IPS DF 6.9 (cell line): ENCODE measurements at regions not wholly inside any gene's neighbourhood (a gene's known extent, or its start where the extent isn't known, plus 50 kb on each side); places are given as distances from the start of the nearest gene placed in this dataset.

Source experiments
- DNase-seq: peaks from one replicate; pipeline ENCODE4 v3.0.0-alpha.2; 2013; ENCODE audit warnings: low read depth, low spot score
- H3K27ac ChIP-seq: one replicate; pipeline ENCODE4 v1.5.1; 2013; ENCODE audit warnings: low read length, control low read depth
- H3K27me3 ChIP-seq: 2 replicates; pipeline ENCODE4 v1.6.1; 2013; ENCODE audit warnings: mild to moderate bottlenecking, low read length; ENCODE audit not compliant: control insufficient read depth, insufficient read depth
- H3K36me3 ChIP-seq: 2 replicates; pipeline ENCODE4 v1.6.1; 2013; ENCODE audit warnings: low read length; ENCODE audit not compliant: control insufficient read depth, insufficient read depth
- H3K4me1 ChIP-seq: 2 replicates; pipeline ENCODE4 v1.6.1; 2013; ENCODE audit warnings: low read length; ENCODE audit not compliant: control insufficient read depth, insufficient read depth
- H3K4me3 ChIP-seq: 2 replicates; pipeline ENCODE4 v1.5.1; 2013; ENCODE audit warnings: mild to moderate bottlenecking, low read length
- H3K9me3 ChIP-seq: 2 replicates; pipeline ENCODE4 v1.6.1; 2013; ENCODE audit warnings: low read length, inconsistent platforms; ENCODE audit not compliant: control insufficient read depth, insufficient read depth
- WGBS: extraction: QIAGEN DNeasy Blood & Tissue Kit; methylation state at CpG from one replicate; pipeline ENCODE4 v1.1.7; 2013; ENCODE audit warnings: mixed read lengths, missing lambda C conversion rate; ENCODE audit not compliant: insufficient read length, insufficient coverage; 5-methylcytosine and 5-hydroxymethylcytosine counted together

- Histone ChIP-seq H3K4me3 (no peak overlapping the region), H3K27me3 (no peaks in the 10 kb centered on the region), H3K36me3 (no peaks in the 10 kb centered on the region), H3K4me1 (no peaks in the 10 kb centered on the region), H3K27ac (no peak overlapping the region), H3K9me3 (no peaks in the 10 kb centered on the region)
- no peak for DNase-seq
- no CpG with 5 or more reads among the region's 1 CpG for WGBS
These were observed 399.0 kb upstream of the AGA start for GRCh38 chr4:177841258-177841657.

- Histone ChIP-seq H3K27ac (no peak overlapping the region), H3K4me1 (peaks cover 2% of the 10 kb centered on the region; the same call in 1 of the 2 replicates), H3K4me3 (no peak overlapping the region), H3K9me3 (no peaks in the 10 kb centered on the region), H3K27me3 (no peaks in the 10 kb centered on the region), H3K36me3 (no peaks in the 10 kb centered on the region)
- no peak for DNase-seq
- no CpG with 5 or more reads among the region's 8 CpGs for WGBS
These were observed 411.0 kb upstream of the AGA start for GRCh38 chr4:177853229-177853628.

- WGBS: no CpG with 5 or more reads among the region's 5 CpGs
- H3K27ac ChIP-seq: no peak overlapping the region
- peaks cover 2% of the 10 kb centered on the region; the same call in 1 of the 2 replicates for H3K4me1 ChIP-seq
- DNase-seq: no peak
- H3K36me3 ChIP-seq: no peaks in the 10 kb centered on the region
- H3K9me3 ChIP-seq: no peaks in the 10 kb centered on the region
- no peaks in the 10 kb centered on the region for H3K27me3 ChIP-seq
- no peak overlapping the region for H3K4me3 ChIP-seq
These were observed 413.4 kb upstream of the AGA start for GRCh38 chr4:177855507-177856197.

GRCh38 chr4:177860171-177860570, 417.9 kb upstream of the AGA start:
- no peaks in the 10 kb centered on the region for H3K9me3 ChIP-seq
- peaks cover 2% of the 10 kb centered on the region; the same call in 1 of the 2 replicates for H3K4me1 ChIP-seq
- H3K36me3 ChIP-seq: no peaks in the 10 kb centered on the region
- H3K27ac ChIP-seq: no peak overlapping the region
- H3K27me3 ChIP-seq: no peaks in the 10 kb centered on the region
- DNase-seq: no peak
- H3K4me3 ChIP-seq: no peak overlapping the region

- no peaks in the 10 kb centered on the region for H3K9me3 ChIP-seq
- no peak for DNase-seq
- no peaks in the 10 kb centered on the region for H3K27me3 ChIP-seq
- H3K4me3 ChIP-seq: no peak overlapping the region
- H3K27ac ChIP-seq: no peak overlapping the region
- no peaks in the 10 kb centered on the region for H3K36me3 ChIP-seq
- no CpG with 5 or more reads among the region's 18 CpGs for WGBS
- H3K4me1 ChIP-seq: no peaks in the 10 kb centered on the region
These were observed 419.4 kb upstream of the AGA start for GRCh38 chr4:177861551-177862094.

- H3K4me1 ChIP-seq: no peaks in the 10 kb centered on the region
- WGBS: no CpG with 5 or more reads among the region's 19 CpGs
These were observed 420.4 kb upstream of the AGA start for GRCh38 chr4:177862541-177863176.

GRCh38 chr4:177879851-177880250, 437.6 kb upstream of the AGA start:
- Histone ChIP-seq H3K4me3 (no peak overlapping the region), H3K4me1 (no peaks in the 10 kb centered on the region), H3K27me3 (no peaks in the 10 kb centered on the region), H3K36me3 (no peaks in the 10 kb centered on the region), H3K27ac (no peak overlapping the region), H3K9me3 (no peaks in the 10 kb centered on the region)
- no peak for DNase-seq
- WGBS: no CpG with 5 or more reads among the region's 3 CpGs

More at GRCh38 chr4:177862541-177863176, 420.4 kb upstream of the AGA start:
- Histone ChIP-seq H3K27me3 (no peaks in the 10 kb centered on the region), H3K27ac (no peak overlapping the region), H3K4me3 (no peak overlapping the region), H3K36me3 (no peaks in the 10 kb centered on the region), H3K9me3 (no peaks in the 10 kb centered on the region)
- DNase-seq: no peak

- H3K27me3 ChIP-seq: no peaks in the 10 kb centered on the region
- no peak for DNase-seq
- H3K27ac ChIP-seq: no peak overlapping the region
- no peaks in the 10 kb centered on the region for H3K36me3 ChIP-seq
- H3K9me3 ChIP-seq: no peaks in the 10 kb centered on the region
- H3K4me3 ChIP-seq: no peak overlapping the region
- no peaks in the 10 kb centered on the region for H3K4me1 ChIP-seq
These were observed 452.9 kb upstream of the AGA start for GRCh38 chr4:177895136-177895535.

GRCh38 chr4:177901786-177902185, 459.5 kb upstream of the AGA start:
- Histone ChIP-seq H3K36me3 (no peaks in the 10 kb centered on the region), H3K27ac (no peak overlapping the region), H3K9me3 (no peaks in the 10 kb centered on the region), H3K27me3 (no peaks in the 10 kb centered on the region), H3K4me1 (no peaks in the 10 kb centered on the region), H3K4me3 (no peak overlapping the region)
- DNase-seq: no peak

GRCh38 chr4:177902386-177902785, 460.1 kb upstream of the AGA start:
- H3K9me3 ChIP-seq: no peaks in the 10 kb centered on the region
- no peaks in the 10 kb centered on the region for H3K4me1 ChIP-seq
- WGBS: no CpG with 5 or more reads among the region's 1 CpG
- no peaks in the 10 kb centered on the region for H3K27me3 ChIP-seq
- DNase-seq: no peak
- no peak overlapping the region for H3K27ac ChIP-seq
- no peak overlapping the region for H3K4me3 ChIP-seq
- H3K36me3 ChIP-seq: no peaks in the 10 kb centered on the region
